ENCODE measurements at regions not wholly inside any gene's neighbourhood (a gene's known extent, or its start where the extent isn't known, plus 50 kb on each side); places are given as distances from the start of the nearest gene placed in this dataset.

- Histone ChIP-seq H4K20me1 (ENCODE audit: control insufficient read depth, extremely low read depth, insufficient read depth, low read length) (no peaks in the 10 kb centered on the region), H3K4me3 (replicated peaks in 1 of 4; ENCODE audit: control extremely low read depth in 1 of 4, insufficient read depth in 1 of 4, low read depth in 3 of 4, low read length in 4 of 4) (no peak overlapping the region), H3K4me2 (ENCODE audit: extremely low read depth, insufficient read depth, low read length) (no peak overlapping the region), H3K27ac (ENCODE audit: insufficient read depth, low read length) (no peak overlapping the region), H3K36me3 (ENCODE audit: control insufficient read depth, insufficient read depth, low read length) (no peaks in the 10 kb centered on the region), H3K4me1 (ENCODE audit: control insufficient read depth, extremely low read depth, insufficient read depth, low read length) (no peaks in the 10 kb centered on the region), H3K27me3 (ENCODE audit: control insufficient read depth, insufficient read depth, low read length) (peaks cover 4% of the 10 kb centered on the region), H3K79me2 (ENCODE audit: control insufficient read depth, insufficient read depth, low read length) (no peaks in the 10 kb centered on the region), H3K9ac (ENCODE audit: insufficient read depth, low read length) (no peak overlapping the region), H2AFZ (ENCODE audit: low read length) (no peak overlapping the region), H3K9me3 (ENCODE audit: control insufficient read depth, insufficient read depth, low read depth, low read length) (no peaks in the 10 kb centered on the region)
- TF ChIP-seq CTCF (conservative IDR thresholded peaks at IDR 0.05 in 1 of 2, IDR thresholded peaks at IDR 0.05 in 1 of 2; ENCODE audit: low read depth in 1 of 2, low read length in 2 of 2) (no peak), EZH2 (IDR thresholded peaks at IDR 0.05; ENCODE audit: low read length, missing control alignments) (no peak)
- no peak for DNase-seq (ENCODE audit: low read depth in 2 of 2)
Observed at GRCh38 chr2:48072583-48072982, 166.3 kb upstream of the FBXO11 start.

GRCh38 chr2:48075631-48076030, 169.3 kb upstream of the FBXO11 start:
- DNase-seq (ENCODE audit: low read depth in 2 of 2), result no peak
- H3K4me3 ChIP-seq (replicated peaks in 1 of 4; ENCODE audit: control extremely low read depth in 1 of 4, insufficient read depth in 1 of 4, low read depth in 3 of 4, low read length in 4 of 4), result no peak overlapping the region
- H3K79me2 ChIP-seq (ENCODE audit: control insufficient read depth, insufficient read depth, low read length), result no peaks in the 10 kb centered on the region
- TF ChIP-seq CTCF (conservative IDR thresholded peaks at IDR 0.05 in 1 of 2, IDR thresholded peaks at IDR 0.05 in 1 of 2; ENCODE audit: low read depth in 1 of 2, low read length in 2 of 2) (no peak), EZH2 (IDR thresholded peaks at IDR 0.05; ENCODE audit: low read length, missing control alignments) (no peak)
- H3K36me3 ChIP-seq (ENCODE audit: control insufficient read depth, insufficient read depth, low read length), result no peaks in the 10 kb centered on the region
- H3K4me1 ChIP-seq (ENCODE audit: control insufficient read depth, extremely low read depth, insufficient read depth, low read length), result no peaks in the 10 kb centered on the region
- H4K20me1 ChIP-seq (ENCODE audit: control insufficient read depth, extremely low read depth, insufficient read depth, low read length), result no peaks in the 10 kb centered on the region
- H3K27me3 ChIP-seq (ENCODE audit: control insufficient read depth, insufficient read depth, low read length), result peaks cover 4% of the 10 kb centered on the region
- H3K9me3 ChIP-seq (ENCODE audit: control insufficient read depth, insufficient read depth, low read depth, low read length), result no peaks in the 10 kb centered on the region
- H3K27ac ChIP-seq (ENCODE audit: insufficient read depth, low read length), result no peak overlapping the region
- H3K4me2 ChIP-seq (ENCODE audit: extremely low read depth, insufficient read depth, low read length), result no peak overlapping the region
- H2AFZ ChIP-seq (ENCODE audit: low read length), result no peak overlapping the region
- H3K9ac ChIP-seq (ENCODE audit: insufficient read depth, low read length), result no peak overlapping the region

GRCh38 chr2:48080534-48081316, 174.4 kb upstream of the FBXO11 start:
- no peak overlapping the region for H3K4me2 ChIP-seq (ENCODE audit: extremely low read depth, insufficient read depth, low read length)
- no peaks in the 10 kb centered on the region for H3K4me1 ChIP-seq (ENCODE audit: control insufficient read depth, extremely low read depth, insufficient read depth, low read length)
- no peaks in the 10 kb centered on the region for H3K27me3 ChIP-seq (ENCODE audit: control insufficient read depth, insufficient read depth, low read length)
- DNase-seq (ENCODE audit: low read depth in 2 of 2), result no peak
- no peak overlapping the region for H3K9ac ChIP-seq (ENCODE audit: insufficient read depth, low read length)
- H4K20me1 ChIP-seq (ENCODE audit: control insufficient read depth, extremely low read depth, insufficient read depth, low read length), result no peaks in the 10 kb centered on the region
- no peaks in the 10 kb centered on the region for H3K9me3 ChIP-seq (ENCODE audit: control insufficient read depth, insufficient read depth, low read depth, low read length)
- no peak overlapping the region for H2AFZ ChIP-seq (ENCODE audit: low read length)
- no peak overlapping the region for H3K27ac ChIP-seq (ENCODE audit: insufficient read depth, low read length)
- H3K4me3 ChIP-seq (replicated peaks in 1 of 4; ENCODE audit: control extremely low read depth in 1 of 4, insufficient read depth in 1 of 4, low read depth in 3 of 4, low read length in 4 of 4), result no peak overlapping the region
- no peaks in the 10 kb centered on the region for H3K36me3 ChIP-seq (ENCODE audit: control insufficient read depth, insufficient read depth, low read length)
- H3K79me2 ChIP-seq (ENCODE audit: control insufficient read depth, insufficient read depth, low read length), result no peaks in the 10 kb centered on the region
- TF ChIP-seq CTCF (conservative IDR thresholded peaks at IDR 0.05 in 1 of 2, IDR thresholded peaks at IDR 0.05 in 1 of 2; ENCODE audit: low read depth in 1 of 2, low read length in 2 of 2) (no peak), EZH2 (IDR thresholded peaks at IDR 0.05; ENCODE audit: low read length, missing control alignments) (no peak)
